Right lobe of liver (tissue), 6 donors: ENCODE measurements at regions not wholly inside any gene's neighbourhood (a gene's known extent, or its start where the extent isn't known, plus 50 kb on each side); places are given as distances from the start of the nearest gene placed in this dataset.

Experiments used
- ATAC-seq, 4 donors: fragments of 200-7000 bp; cut with Tn5 transposase; one replicate each; pipeline ENCODE4 v1.9.1; 2020; ENCODE audit warnings: mild to moderate bottlenecking in 4 of 4, moderate library complexity in 4 of 4
- DNase-seq, 3 donors: peaks; one replicate each; pipeline ENCODE4 v3.0.0-alpha.2; 2020
- H3K27ac ChIP-seq, 3 donors: fragments of 200-600 bp; one replicate each; pipeline ENCODE4 v1.8.0; 2022
- H3K27me3 ChIP-seq, 2 donors: fragments of 200-600 bp; one replicate each; pipeline ENCODE4 v1.8.0; 2022
- H3K36me3 ChIP-seq, 4 donors: fragments of 200-600 bp; sonication (generic) in 1 of 4; one replicate each; pipeline versions ENCODE4 v1.5.1 to v1.8.0; 2017 to 2022; ENCODE audit warnings: control low read depth in 1 of 4
- H3K4me1 ChIP-seq, 4 donors: fragments of 200-600 bp; sonication (generic) in 1 of 4; one replicate each; pipeline versions ENCODE4 v1.5.1 to v1.8.0; 2017 to 2022; ENCODE audit warnings: control low read depth in 1 of 4
- H3K4me3 ChIP-seq, 3 donors: fragments of 200-600 bp; one replicate each; pipeline ENCODE4 v1.8.0; 2022
- H3K9me3 ChIP-seq, 4 donors: fragments of 200-600 bp; sonication (generic) in 1 of 4; one replicate each; pipeline versions ENCODE4 v1.5.1 to v1.8.0; 2017 to 2022; ENCODE audit warnings: control low read depth in 1 of 4
- POLR2A ChIP-seq: fragments of 450-650 bp; IDR thresholded peaks from one replicate; pipeline ENCODE4 v1.6.1; 2017; ENCODE audit warnings: antibody characterized with exemption, mild to moderate bottlenecking
- WGBS: methylation state at CpG from one replicate; pipeline ENCODE4 v1.1.6; 2018; ENCODE audit warnings: low coverage, low lambda C conversion rate; ENCODE audit not compliant: insufficient coverage; ENCODE audit errors: missing lambda C conversion rate; 5-methylcytosine and 5-hydroxymethylcytosine counted together
- intact Hi-C, 2 donors: fragments of 100-400 bp; cut with DNase I; formaldehyde crosslinking; loops; one replicate each; pipeline versions ENCODE4 v1.11.2 to v1.14.1; 2022
- TF ChIP-seq, protein P1 (sequence below), 4 donors: fragments of 200-600 bp in 3 of 4; fragments of 450-650 bp in 1 of 4; IDR thresholded peaks; one replicate each; pipeline versions ENCODE4 v1.5.1 to v1.8.0; 2016 to 2022; ENCODE audit warnings: antibody characterized with exemption in 4 of 4, mild to moderate bottlenecking in 2 of 4
- donor health status: DM: no; HTN: yes; CAD: no.
- donor health status: DM: no; HTN: no; CAD: no.
- donor health status: DM: no; HTN: no; CAD: no.
- donor health status: DM: no; HTN: yes; CAD: no.
- donor health status: DM: no; HTN: yes; CAD: no.

DNA sequence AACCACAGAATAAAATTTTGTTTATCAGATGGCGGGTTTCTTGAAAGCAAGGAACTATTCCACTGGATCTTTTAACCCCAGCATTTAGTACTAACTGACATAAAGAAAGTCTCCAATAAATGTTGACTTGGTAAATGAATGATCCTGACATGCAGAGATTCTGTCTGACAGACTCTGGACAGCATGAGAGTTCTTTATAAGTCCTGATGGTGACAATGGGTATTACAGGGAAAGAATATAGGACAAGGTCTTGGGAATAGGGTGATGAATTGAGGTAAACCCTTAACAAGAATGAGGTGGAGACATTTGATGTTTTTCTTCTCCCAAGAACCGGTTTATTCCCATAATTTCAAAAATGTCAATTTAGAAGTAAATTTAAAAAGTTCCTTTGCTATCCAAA lies 453.9 kb downstream of the TUSC1 start:
- no peaks in the 10 kb centered on the region for H3K27me3 ChIP-seq
- H3K36me3 ChIP-seq: no peaks in the 10 kb centered on the region
- H3K4me3 ChIP-seq: no peak overlapping the region
- intact Hi-C loops: no loop called here
- no peaks in the 10 kb centered on the region for H3K9me3 ChIP-seq
- ATAC-seq: no peak
- WGBS: 74% methylated on average over 2 of the region's 2 CpGs
- TF ChIP-seq, protein P1, sequence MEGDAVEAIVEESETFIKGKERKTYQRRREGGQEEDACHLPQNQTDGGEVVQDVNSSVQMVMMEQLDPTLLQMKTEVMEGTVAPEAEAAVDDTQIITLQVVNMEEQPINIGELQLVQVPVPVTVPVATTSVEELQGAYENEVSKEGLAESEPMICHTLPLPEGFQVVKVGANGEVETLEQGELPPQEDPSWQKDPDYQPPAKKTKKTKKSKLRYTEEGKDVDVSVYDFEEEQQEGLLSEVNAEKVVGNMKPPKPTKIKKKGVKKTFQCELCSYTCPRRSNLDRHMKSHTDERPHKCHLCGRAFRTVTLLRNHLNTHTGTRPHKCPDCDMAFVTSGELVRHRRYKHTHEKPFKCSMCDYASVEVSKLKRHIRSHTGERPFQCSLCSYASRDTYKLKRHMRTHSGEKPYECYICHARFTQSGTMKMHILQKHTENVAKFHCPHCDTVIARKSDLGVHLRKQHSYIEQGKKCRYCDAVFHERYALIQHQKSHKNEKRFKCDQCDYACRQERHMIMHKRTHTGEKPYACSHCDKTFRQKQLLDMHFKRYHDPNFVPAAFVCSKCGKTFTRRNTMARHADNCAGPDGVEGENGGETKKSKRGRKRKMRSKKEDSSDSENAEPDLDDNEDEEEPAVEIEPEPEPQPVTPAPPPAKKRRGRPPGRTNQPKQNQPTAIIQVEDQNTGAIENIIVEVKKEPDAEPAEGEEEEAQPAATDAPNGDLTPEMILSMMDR (IDR thresholded peaks at IDR 0.05): no peak
- no peak for TF ChIP-seq POLR2A
- DNase-seq: no peak
- H3K4me1 ChIP-seq: no peaks in the 10 kb centered on the region
- no peak overlapping the region for H3K27ac ChIP-seq

- intact Hi-C loops: no loop called here
- Histone ChIP-seq H3K27me3 (no peaks in the 10 kb centered on the region), H3K27ac (no peak overlapping the region), H3K4me3 (no peak overlapping the region), H3K36me3 (no peaks in the 10 kb centered on the region), H3K4me1 (no peaks in the 10 kb centered on the region), H3K9me3 (no peaks in the 10 kb centered on the region)
- WGBS: 35% methylated on average over 5 of the region's 5 CpGs
- no peak for DNase-seq
- no peak for TF ChIP-seq POLR2A
- TF ChIP-seq, protein P1 (IDR thresholded peaks at IDR 0.05): no peak
- ATAC-seq: no peak
Observed at GRCh38 chr9:25212361-25212760, 465.9 kb downstream of the TUSC1 start.

DNA sequence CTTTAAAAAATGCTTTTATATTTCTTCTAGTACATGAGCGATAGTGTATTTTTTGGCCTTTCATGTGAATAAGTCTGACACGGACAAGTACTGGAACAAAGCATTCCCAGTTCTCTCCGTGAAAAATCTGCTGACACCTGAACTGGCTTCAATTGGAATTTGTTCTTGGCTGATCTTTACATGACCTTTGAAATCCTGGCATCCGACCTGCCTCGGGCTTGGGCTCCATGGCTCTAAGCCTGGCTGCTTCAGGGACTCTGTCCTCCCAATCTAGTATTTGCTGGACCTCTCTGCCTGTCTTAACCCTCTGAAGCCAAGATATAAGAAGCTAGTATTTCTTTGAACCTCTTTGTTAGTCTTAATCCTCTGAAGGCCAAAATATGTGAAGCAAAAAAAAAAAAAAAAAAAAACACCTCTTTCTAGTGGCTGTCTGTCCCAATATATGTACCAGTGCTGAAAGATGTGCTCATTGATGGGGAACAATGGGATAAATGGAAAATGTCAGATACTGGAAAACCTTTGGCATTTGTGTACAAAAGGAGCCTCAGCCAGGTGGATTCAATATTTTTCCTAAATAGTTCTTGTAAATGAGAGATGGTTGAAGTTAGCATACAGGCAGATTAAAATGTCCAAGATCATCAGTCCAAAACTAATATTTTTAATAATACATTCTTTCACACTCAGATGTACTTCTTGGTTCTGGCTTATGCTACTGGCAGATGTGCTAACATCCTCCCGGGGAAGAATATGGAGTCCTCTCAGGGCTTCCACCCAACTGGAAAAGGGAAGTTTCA lies 470.6 kb downstream of the TUSC1 start:
- WGBS: 18% methylated on average over 6 of the region's 6 CpGs
- Histone ChIP-seq H3K36me3 (no peaks in the 10 kb centered on the region), H3K27me3 (no peaks in the 10 kb centered on the region), H3K9me3 (no peaks in the 10 kb centered on the region), H3K4me1 (peaks cover 0 to 5% (median 0%) of the 10 kb centered on the region in 4 donors), H3K4me3 (no peak overlapping the region), H3K27ac (no peak overlapping the region)
- peak; percentile 51 to 86 (median 74) for DNase-seq
- no peak for TF ChIP-seq POLR2A
- TF ChIP-seq, protein P1 (IDR thresholded peaks at IDR 0.05): no peak
- ATAC-seq: peak; percentile 100
- intact Hi-C loops: no loop called here

DNA sequence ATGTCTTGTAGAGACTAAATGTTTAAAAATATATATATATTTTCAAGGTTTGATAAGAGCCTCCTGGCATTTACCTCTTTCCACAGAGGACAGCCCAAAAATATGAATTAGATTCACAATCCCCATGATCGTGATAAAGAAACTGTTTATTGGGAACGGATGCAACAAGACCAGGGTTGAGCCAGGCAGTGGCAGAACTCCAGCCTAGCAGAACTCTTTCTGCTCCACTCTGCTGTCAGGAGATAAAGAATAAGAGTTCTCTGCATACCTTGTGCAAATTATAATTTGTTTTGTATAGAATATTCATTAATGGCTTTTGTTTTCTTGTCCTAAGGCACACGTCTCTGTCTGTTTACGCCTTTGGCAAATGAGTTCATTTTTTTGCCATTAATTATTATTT lies 472.2 kb downstream of the TUSC1 start:
- TF ChIP-seq POLR2A: no peak
- TF ChIP-seq, protein P1 (IDR thresholded peaks at IDR 0.05): no peak
- H3K4me1 ChIP-seq: peaks cover 0 to 5% (median 0%) of the 10 kb centered on the region in 4 donors
- H3K9me3 ChIP-seq: no peaks in the 10 kb centered on the region
- DNase-seq (no peak), ATAC-seq (no peak)
- no peak overlapping the region for H3K27ac ChIP-seq
- intact Hi-C loops: no loop called here
- no peaks in the 10 kb centered on the region for H3K27me3 ChIP-seq
- H3K36me3 ChIP-seq: no peaks in the 10 kb centered on the region
- no peak overlapping the region for H3K4me3 ChIP-seq
- WGBS: 53% methylated on average over 4 of the region's 4 CpGs
